ENCODE measurements at regions not wholly inside any gene's neighbourhood (a gene's known extent, or its start where the extent isn't known, plus 50 kb on each side); places are given as distances from the start of the nearest gene placed in this dataset.

GRCh38 chr17:54789101-54789880 is 111.4 kb upstream of the TOM1L1 start:
- ATAC-seq: no peak
- DNase-seq (ENCODE audit: low spot score): no peak

- no peak for ATAC-seq
- DNase-seq (ENCODE audit: low spot score): no peak
Observed at GRCh38 chr17:54793271-54793670, 107.4 kb upstream of the TOM1L1 start.

- DNase-seq (ENCODE audit: low spot score) (no peak), ATAC-seq (no peak)
Observed at GRCh38 chr17:54795046-54795445, 105.6 kb upstream of the TOM1L1 start.

GRCh38 chr17:54807331-54807730 is 93.3 kb upstream of the TOM1L1 start:
- no peak for ATAC-seq
- DNase-seq (ENCODE audit: low spot score): no peak

GRCh38 chr17:54813896-54814295 is 86.8 kb upstream of the TOM1L1 start:
- ATAC-seq: no peak

GRCh38 chr17:54814371-54814770 is 86.3 kb upstream of the TOM1L1 start:
- no peak for DNase-seq (ENCODE audit: low spot score)
- ATAC-seq: no peak

More at GRCh38 chr17:54813896-54814295, 86.8 kb upstream of the TOM1L1 start:
- no peak for DNase-seq (ENCODE audit: low spot score)

GRCh38 chr17:54834086-54834485 is 66.6 kb upstream of the TOM1L1 start:
- ATAC-seq: no peak

GRCh38 chr17:54835015-54835414 is 65.6 kb upstream of the TOM1L1 start:
- DNase-seq (ENCODE audit: low spot score): no peak
- no peak for ATAC-seq

More at GRCh38 chr17:54834086-54834485, 66.6 kb upstream of the TOM1L1 start:
- no peak for DNase-seq (ENCODE audit: low spot score)

- ATAC-seq (no peak), DNase-seq (ENCODE audit: low spot score) (no peak)
Observed at GRCh38 chr17:54836723-54837462, 63.8 kb upstream of the TOM1L1 start.

GRCh38 chr17:54838651-54839421 is 61.8 kb upstream of the TOM1L1 start:
- DNase-seq (ENCODE audit: low spot score) (no peak), ATAC-seq (peak; percentile 59)

- DNase-seq (ENCODE audit: low spot score): no peak
- ATAC-seq: no peak
Observed at GRCh38 chr17:54839447-54839846, 61.2 kb upstream of the TOM1L1 start.

GRCh38 chr17:54840885-54841591 is 59.6 kb upstream of the TOM1L1 start:
- ATAC-seq (peak; percentile 57), DNase-seq (ENCODE audit: low spot score) (no peak)

GRCh38 chr17:54841656-54842055 is 59.0 kb upstream of the TOM1L1 start:
- DNase-seq (ENCODE audit: low spot score): no peak
- no peak for ATAC-seq

GRCh38 chr17:54844233-54844632 is 56.4 kb upstream of the TOM1L1 start:
- ATAC-seq (peak; percentile 78), DNase-seq (ENCODE audit: low spot score) (no peak)

- ATAC-seq (no peak), DNase-seq (ENCODE audit: low spot score) (no peak)
Observed at GRCh38 chr17:54848368-54848987, 52.2 kb upstream of the TOM1L1 start.

- no peak for DNase-seq (ENCODE audit: low spot score)
- ATAC-seq: no peak
Observed at GRCh38 chr17:54849660-54850059, 51.0 kb upstream of the TOM1L1 start.

All from left lobe of liver (tissue), 2 donors.